Sigmoid colon (tissue), 4 donors: ENCODE measurements at regions not wholly inside any gene's neighbourhood (a gene's known extent, or its start where the extent isn't known, plus 50 kb on each side); places are given as distances from the start of the nearest gene placed in this dataset.

Experiments
- EP300 ChIP-seq, 4 donors: sonication (generic); formaldehyde crosslinking; IDR thresholded peaks; one replicate each; pipeline ENCODE4 v1.6.1; 2017; ENCODE audit warnings: antibody characterized with exemption in 4 of 4
- POLR2A ChIP-seq, 2 donors: fragments of 450-650 bp; IDR thresholded peaks; one replicate each; pipeline ENCODE4 v1.6.1; 2016; ENCODE audit warnings: antibody characterized with exemption in 2 of 2, mild to moderate bottlenecking in 2 of 2, moderate library complexity in 2 of 2
- POLR2AphosphoS5 ChIP-seq, 4 donors: sonication (generic); formaldehyde crosslinking; IDR thresholded peaks; one replicate each; pipeline ENCODE4 v1.6.1; 2017; ENCODE audit warnings: antibody characterized with exemption in 4 of 4
- TF ChIP-seq, protein P1 (sequence below), 4 experiments: fragments of 450-650 bp in 3 of 4; fragments of 200-600 bp in 1 of 4; IDR thresholded peaks; one replicate each; pipeline ENCODE4 v1.5.1; 2016 to 2019; ENCODE audit warnings: antibody characterized with exemption in 4 of 4, mild to moderate bottlenecking in 3 of 4, moderate library complexity in 2 of 4

- TF ChIP-seq POLR2AphosphoS5 (IDR thresholded peaks at IDR 0.05) = no peak
- TF ChIP-seq, protein P1, sequence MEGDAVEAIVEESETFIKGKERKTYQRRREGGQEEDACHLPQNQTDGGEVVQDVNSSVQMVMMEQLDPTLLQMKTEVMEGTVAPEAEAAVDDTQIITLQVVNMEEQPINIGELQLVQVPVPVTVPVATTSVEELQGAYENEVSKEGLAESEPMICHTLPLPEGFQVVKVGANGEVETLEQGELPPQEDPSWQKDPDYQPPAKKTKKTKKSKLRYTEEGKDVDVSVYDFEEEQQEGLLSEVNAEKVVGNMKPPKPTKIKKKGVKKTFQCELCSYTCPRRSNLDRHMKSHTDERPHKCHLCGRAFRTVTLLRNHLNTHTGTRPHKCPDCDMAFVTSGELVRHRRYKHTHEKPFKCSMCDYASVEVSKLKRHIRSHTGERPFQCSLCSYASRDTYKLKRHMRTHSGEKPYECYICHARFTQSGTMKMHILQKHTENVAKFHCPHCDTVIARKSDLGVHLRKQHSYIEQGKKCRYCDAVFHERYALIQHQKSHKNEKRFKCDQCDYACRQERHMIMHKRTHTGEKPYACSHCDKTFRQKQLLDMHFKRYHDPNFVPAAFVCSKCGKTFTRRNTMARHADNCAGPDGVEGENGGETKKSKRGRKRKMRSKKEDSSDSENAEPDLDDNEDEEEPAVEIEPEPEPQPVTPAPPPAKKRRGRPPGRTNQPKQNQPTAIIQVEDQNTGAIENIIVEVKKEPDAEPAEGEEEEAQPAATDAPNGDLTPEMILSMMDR (IDR thresholded peaks at IDR 0.05) = no peak
- TF ChIP-seq EP300 (IDR thresholded peaks at IDR 0.05) = no peak
- TF ChIP-seq POLR2A (IDR thresholded peaks at IDR 0.05) = no peak
These were observed 152.4 kb upstream of the CHL1 start for GRCh38 chr3:44028-44676.
